AG10803 (cell line): ENCODE measurements at regions not wholly inside any gene's neighbourhood (a gene's known extent, or its start where the extent isn't known, plus 50 kb on each side); places are given as distances from the start of the nearest gene placed in this dataset.
A peak's percentile ranks its signal among the peaks of the same experiment; 100 is the strongest.

Experiments
- DNase-seq: peaks from one replicate; pipeline ENCODE4 v3.0.0; 2010; ENCODE audit warnings: low read depth
- H3K4me3 ChIP-seq: 2 replicates; pipeline ENCODE4 v1.5.1; 2011; ENCODE audit warnings: mild to moderate bottlenecking, low read length, control low read depth
- TF ChIP-seq, protein P1 (sequence below): conservative IDR thresholded peaks from 2 replicates; pipeline ENCODE4 v1.5.1; 2011; ENCODE audit warnings: mild to moderate bottlenecking, low read length, control low read depth, inconsistent platforms

DNA sequence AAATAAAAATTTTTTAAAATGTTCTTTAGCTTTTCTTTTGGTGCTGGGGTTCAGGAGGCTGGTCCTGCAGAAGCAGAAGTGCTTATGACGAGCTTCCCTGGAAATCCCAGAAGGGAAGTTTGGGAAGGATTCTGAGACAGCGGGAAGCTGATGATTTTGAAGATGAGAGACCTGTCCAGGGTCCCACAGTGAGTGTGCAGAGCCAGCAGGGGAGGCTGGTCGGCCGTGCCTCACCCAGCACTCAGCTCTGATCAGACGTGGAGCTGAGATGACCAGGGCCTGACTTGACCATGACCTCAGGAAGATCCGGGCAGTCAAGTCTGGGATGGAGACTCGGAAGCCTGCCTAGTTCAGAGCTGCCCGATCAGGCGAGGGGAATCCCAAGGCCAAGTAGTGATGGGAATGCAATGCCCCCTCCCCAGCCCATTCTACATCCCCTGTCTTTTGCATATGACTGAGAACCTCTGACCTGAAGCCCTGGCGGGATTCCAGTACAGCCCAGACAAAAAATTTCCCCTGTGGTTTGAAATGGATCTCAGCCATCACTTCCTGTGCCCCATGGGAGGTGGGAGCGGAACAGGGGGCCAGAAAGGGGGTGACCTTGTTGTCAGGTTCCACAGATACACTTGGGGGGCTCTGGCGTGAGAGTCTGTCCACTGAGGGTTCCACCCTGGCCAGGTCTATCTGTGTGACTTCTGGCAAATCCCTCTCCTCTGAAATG is 96.8 kb upstream of the RUNX3 start:
- TF ChIP-seq, protein P1, sequence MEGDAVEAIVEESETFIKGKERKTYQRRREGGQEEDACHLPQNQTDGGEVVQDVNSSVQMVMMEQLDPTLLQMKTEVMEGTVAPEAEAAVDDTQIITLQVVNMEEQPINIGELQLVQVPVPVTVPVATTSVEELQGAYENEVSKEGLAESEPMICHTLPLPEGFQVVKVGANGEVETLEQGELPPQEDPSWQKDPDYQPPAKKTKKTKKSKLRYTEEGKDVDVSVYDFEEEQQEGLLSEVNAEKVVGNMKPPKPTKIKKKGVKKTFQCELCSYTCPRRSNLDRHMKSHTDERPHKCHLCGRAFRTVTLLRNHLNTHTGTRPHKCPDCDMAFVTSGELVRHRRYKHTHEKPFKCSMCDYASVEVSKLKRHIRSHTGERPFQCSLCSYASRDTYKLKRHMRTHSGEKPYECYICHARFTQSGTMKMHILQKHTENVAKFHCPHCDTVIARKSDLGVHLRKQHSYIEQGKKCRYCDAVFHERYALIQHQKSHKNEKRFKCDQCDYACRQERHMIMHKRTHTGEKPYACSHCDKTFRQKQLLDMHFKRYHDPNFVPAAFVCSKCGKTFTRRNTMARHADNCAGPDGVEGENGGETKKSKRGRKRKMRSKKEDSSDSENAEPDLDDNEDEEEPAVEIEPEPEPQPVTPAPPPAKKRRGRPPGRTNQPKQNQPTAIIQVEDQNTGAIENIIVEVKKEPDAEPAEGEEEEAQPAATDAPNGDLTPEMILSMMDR: no peak
- DNase-seq: no peak
- H3K4me3 ChIP-seq: no peak overlapping the region

DNA sequence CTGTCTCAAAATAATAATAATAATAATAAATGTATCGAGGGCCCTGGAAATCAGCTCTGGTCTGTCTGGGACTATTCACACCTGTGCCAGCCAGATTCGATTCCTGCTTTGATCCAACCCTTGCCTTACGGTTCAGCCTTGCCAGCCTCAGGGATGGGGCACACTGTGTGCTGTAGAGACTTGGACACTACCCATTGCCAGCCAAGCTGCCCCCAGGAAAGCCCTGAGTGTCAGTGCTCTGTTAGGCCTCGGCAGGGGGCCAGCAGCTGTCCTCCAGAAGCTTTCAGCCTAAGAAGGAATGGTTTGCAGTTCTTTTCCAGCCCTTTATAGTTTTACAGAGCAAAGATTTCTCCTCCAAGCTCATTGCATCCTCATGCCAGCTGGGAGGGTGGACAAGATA is 96.2 kb upstream of the RUNX3 start:
- DNase-seq: no peak
- no peak overlapping the region for H3K4me3 ChIP-seq
- TF ChIP-seq, protein P1: no peak

DNA sequence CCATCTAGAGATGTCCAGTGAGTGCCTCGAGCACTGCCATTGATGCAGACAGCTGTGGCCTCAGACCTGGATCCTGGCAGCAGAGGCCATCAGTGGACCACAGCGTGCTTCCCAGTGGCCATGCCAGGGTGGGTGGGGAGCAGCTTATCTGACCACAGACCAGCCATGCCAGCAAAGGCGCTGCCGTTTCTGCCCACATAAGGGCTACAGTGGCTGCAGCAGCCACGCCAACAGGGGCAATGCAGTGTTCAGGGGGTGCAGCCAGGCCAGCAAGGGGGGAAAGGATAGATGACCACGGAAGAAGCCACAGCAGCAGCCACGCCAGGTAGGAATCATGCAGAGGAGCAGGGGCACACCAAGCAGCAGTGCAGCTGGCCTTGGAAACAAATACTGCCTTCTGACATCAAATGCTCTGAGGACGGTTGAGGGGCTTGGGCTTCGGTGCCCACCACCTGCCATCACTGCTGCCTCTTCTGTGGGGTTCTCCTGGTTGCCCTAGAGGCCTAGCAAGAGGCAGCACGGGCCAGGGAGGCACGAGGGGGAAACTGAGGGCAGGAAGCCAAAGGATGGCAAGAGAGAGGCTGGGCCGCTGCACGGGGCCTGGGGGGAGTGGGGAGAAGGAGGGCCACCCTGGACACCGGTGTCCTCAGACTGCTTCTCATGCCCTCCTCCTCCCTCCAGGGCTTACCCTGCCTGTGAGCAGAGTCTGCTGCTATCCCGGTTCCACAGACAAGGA is 94.7 kb upstream of the RUNX3 start:
- no peak overlapping the region for H3K4me3 ChIP-seq
- TF ChIP-seq, protein P1: no peak
- no peak for DNase-seq

DNA sequence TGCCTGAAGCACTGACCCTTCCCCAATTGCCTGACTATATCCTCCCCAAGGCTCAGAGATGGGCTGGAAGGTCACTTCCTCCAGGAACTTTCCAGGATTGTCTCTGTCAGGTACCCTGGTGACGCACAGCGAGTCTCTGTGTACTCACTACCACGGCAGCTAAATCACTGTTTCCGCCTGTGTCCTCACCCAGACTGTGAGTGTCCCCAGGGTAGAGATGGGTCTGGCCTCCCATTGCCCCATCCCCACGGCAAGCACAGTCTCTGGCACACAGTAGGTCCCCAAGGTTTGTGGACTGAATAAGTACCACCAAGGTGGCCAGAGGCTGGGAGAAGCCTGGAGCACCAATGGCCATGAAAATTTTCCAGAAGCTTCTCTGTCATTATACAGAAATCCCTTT is 93.8 kb upstream of the RUNX3 start:
- no peak for DNase-seq
- TF ChIP-seq, protein P1: no peak
- H3K4me3 ChIP-seq: no peak overlapping the region

DNA sequence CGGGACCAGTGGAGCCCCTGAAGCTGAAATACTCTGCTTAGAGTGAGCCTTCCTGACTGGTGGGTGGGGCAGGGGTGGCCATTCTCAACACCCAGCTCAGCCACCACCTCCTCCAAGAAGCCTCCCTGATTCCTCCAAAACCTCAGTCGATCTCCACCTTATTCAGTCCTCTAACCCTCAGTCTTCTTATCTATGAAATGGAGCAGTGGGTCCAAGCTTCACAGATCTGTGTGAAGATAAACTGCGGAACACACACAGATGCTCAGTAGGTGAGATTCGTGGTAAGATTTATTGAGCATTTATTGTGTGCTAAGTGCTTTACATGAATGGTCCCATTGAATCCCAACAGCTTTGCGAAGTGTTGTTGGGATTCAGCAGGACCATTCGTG is 93.1 kb upstream of the RUNX3 start:
- DNase-seq: no peak
- TF ChIP-seq, protein P1: no peak
- no peak overlapping the region for H3K4me3 ChIP-seq

DNA sequence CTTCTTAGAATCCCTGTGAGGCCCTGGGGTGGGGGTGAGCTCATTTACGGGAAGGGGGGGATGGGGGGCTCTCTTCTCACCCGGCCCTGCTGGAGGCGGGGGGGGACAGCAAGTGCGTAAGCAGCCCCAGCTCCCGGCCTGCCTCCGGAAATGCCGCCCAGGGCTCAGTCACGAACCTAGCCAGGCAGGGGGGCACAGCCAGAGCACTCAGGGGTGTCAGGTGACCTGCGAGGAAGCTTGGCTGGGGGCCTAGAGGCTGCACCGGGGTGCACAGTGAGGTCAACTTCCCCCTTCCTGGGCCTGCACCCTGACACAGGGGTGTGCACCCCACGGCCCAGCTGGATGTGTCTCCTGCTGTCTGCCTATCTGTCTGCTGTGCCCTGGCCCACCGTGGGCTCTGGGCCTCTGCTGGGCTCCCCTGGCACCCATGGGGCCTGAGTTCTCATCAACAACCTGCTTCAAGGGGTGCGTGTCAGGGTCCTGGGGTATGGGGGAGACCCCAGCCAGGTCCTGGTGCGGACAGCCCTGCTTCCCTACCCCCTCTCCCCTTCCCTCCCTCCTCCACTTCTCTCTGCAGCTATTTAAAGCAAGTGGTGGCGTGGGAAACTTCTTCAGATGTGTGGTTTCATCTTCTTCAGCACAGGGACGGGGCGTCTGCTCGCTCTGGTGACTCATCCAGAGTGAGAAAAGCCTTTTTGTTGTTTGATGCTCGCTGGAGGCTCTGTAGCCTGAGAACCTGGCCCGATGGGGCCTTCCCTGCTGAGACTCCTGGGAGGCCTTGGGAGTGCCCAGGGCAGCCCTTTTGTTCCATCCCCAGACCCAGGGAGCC is 92.5 kb upstream of the RUNX3 start:
- no peak overlapping the region for H3K4me3 ChIP-seq
- TF ChIP-seq, protein P1: no peak
- peak; percentile 90 for DNase-seq
